ENCODE measurements at regions not wholly inside any gene's neighbourhood (a gene's known extent, or its start where the extent isn't known, plus 50 kb on each side); places are given as distances from the start of the nearest gene placed in this dataset.

- Histone ChIP-seq H3K36me3 (ENCODE audit: control insufficient read depth in 1 of 2, insufficient read depth in 2 of 2, low read length in 2 of 2) (no peaks in the 10 kb centered on the region), H3K4me2 (ENCODE audit: low read length) (no peak overlapping the region), H3K27me3 (ENCODE audit: insufficient read depth, low read length) (no peaks in the 10 kb centered on the region), H4K20me1 (ENCODE audit: insufficient read depth) (no peaks in the 10 kb centered on the region), H3K4me3 (replicated peaks in 1 of 2; ENCODE audit: low read depth in 1 of 2, low read length in 2 of 2) (no peak overlapping the region), H2AFZ (ENCODE audit: low read depth, low read length, poor library complexity, severe bottlenecking) (no peak overlapping the region), H3K27ac (ENCODE audit: low read depth, low read length) (no peak overlapping the region), H3K9ac (ENCODE audit: low read length) (no peak overlapping the region), H3K79me2 (ENCODE audit: insufficient read depth, low read length) (no peaks in the 10 kb centered on the region), H3K9me2 (ENCODE audit: insufficient read depth) (no peaks in the 10 kb centered on the region), H3K9me3 (ENCODE audit: control insufficient read depth in 1 of 2, insufficient read depth in 1 of 2, low read depth in 1 of 2, low read length in 2 of 2) (no peaks in the 10 kb centered on the region), H3K4me1 (ENCODE audit: control insufficient read depth in 1 of 2, insufficient read depth in 2 of 2, low read length in 2 of 2) (no peaks in the 10 kb centered on the region)
- CTCF ChIA-PET, result no interaction called here
- no peak for DNase-seq (ENCODE audit: low read depth, low spot score)
- ATAC-seq, result no peak
- POLR2A ChIA-PET, result no interaction called here
- RAD21 ChIA-PET (ENCODE audit: low non-redundant PET in 1 of 2, low total read pairs in 2 of 2, uncharacterized antibody in 2 of 2, unreplicated experiment in 2 of 2), result no interaction called here
- TF ChIP-seq POLR2AphosphoS5 (IDR thresholded peaks at IDR 0.05; ENCODE audit: low read depth, low read length) (no peak), SP1 (IDR thresholded peaks at IDR 0.05; ENCODE audit: low read depth) (no peak), YY1 (IDR thresholded peaks at IDR 0.05; ENCODE audit: extremely low read depth, insufficient replicate concordance, low read depth, low read length) (no peak), CTCF (IDR thresholded peaks at IDR 0.05 in 2 of 3, conservative IDR thresholded peaks at IDR 0.05 in 1 of 3; ENCODE audit: borderline replicate concordance in 1 of 3, insufficient read depth in 1 of 3, low read depth in 2 of 3, low read length in 2 of 3) (no peak), CEBPB (IDR thresholded peaks at IDR 0.05; ENCODE audit: low read depth) (no peak), FOSL1 (IDR thresholded peaks at IDR 0.05; ENCODE audit: low read depth) (no peak), CBX3 (IDR thresholded peaks at IDR 0.05; ENCODE audit: low read depth) (no peak), SIN3A (IDR thresholded peaks at IDR 0.05; ENCODE audit: low read depth) (no peak), ATF3 (IDR thresholded peaks at IDR 0.05) (no peak), EGR1 (IDR thresholded peaks at IDR 0.05; ENCODE audit: low read depth) (no peak), ZFX (IDR thresholded peaks at IDR 0.05) (no peak), REST (IDR thresholded peaks at IDR 0.05; ENCODE audit: low read depth) (no peak), SRF (IDR thresholded peaks at IDR 0.05; ENCODE audit: low read depth) (no peak), ZNF274 (IDR thresholded peaks at IDR 0.05; ENCODE audit: low read depth, low read length) (no peak), RAD21 (IDR thresholded peaks at IDR 0.05; ENCODE audit: low read depth) (no peak), JUND (IDR thresholded peaks at IDR 0.05) (no peak), TCF7L2 (IDR thresholded peaks at IDR 0.05; ENCODE audit: borderline replicate concordance, extremely low read depth, insufficient read depth, insufficient read length) (no peak)
- intact Hi-C loops (cut with micrococcal nuclease), result no loop called here
- no TSS peak for BruUV-seq (replicated peaks)
Measured at GRCh38 chr13:66040506-66040905, 1189.6 kb downstream of the PCDH9 start.

Data from HCT116 (cell line).